C4-2B (cell line): ENCODE measurements at regions not wholly inside any gene's neighbourhood (a gene's known extent, or its start where the extent isn't known, plus 50 kb on each side); places are given as distances from the start of the nearest gene placed in this dataset.

Experiments
- ZFX ChIP-seq: fragments of 450-650 bp; IDR thresholded peaks from 2 replicates; pipeline ENCODE4 v1.6.1; 2017
- TF ChIP-seq, protein P1 (sequence below): fragments of 450-650 bp; conservative IDR thresholded peaks from 2 replicates; pipeline ENCODE4 v1.5.1; 2017; ENCODE audit warnings: mild to moderate bottlenecking

DNA sequence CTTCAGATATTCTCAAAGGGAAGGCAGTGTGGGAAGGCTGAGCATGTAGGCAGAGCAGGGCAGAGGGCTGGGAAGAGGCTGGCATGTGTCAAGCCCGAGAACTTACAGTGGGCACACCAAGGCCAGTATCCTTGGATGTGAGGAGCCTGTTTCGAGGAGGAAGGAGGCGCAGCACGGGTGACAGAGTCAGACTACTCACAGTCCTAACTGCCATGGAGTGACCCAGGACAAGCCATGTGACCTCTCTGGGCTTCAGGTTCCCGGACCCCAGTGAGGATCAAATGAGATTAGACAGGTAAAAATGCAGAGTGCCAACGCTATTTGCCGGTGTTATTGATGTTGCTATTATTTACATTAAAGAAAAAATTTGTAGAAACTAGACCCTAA, 65.3 kb downstream of the NSMCE3 start:
- TF ChIP-seq, protein P1, sequence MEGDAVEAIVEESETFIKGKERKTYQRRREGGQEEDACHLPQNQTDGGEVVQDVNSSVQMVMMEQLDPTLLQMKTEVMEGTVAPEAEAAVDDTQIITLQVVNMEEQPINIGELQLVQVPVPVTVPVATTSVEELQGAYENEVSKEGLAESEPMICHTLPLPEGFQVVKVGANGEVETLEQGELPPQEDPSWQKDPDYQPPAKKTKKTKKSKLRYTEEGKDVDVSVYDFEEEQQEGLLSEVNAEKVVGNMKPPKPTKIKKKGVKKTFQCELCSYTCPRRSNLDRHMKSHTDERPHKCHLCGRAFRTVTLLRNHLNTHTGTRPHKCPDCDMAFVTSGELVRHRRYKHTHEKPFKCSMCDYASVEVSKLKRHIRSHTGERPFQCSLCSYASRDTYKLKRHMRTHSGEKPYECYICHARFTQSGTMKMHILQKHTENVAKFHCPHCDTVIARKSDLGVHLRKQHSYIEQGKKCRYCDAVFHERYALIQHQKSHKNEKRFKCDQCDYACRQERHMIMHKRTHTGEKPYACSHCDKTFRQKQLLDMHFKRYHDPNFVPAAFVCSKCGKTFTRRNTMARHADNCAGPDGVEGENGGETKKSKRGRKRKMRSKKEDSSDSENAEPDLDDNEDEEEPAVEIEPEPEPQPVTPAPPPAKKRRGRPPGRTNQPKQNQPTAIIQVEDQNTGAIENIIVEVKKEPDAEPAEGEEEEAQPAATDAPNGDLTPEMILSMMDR = no peak
- TF ChIP-seq ZFX = no peak
